NCI-H1092 treated with DMSO at 0.1 percent for 48 hours (cell line): ENCODE measurements at regions not wholly inside any gene's neighbourhood (a gene's known extent, or its start where the extent isn't known, plus 50 kb on each side); places are given as distances from the start of the nearest gene placed in this dataset.
"Not testable (repeated sequence)": the region's sequence is repeated elsewhere in the genome, so short reads cannot be mapped to it uniquely, and the experiment has no call there.

Experiments
- DNase-seq: peaks from one replicate; lab custom pipeline; 2025; lab: John Stamatoyannopoulos, UW

DNA sequence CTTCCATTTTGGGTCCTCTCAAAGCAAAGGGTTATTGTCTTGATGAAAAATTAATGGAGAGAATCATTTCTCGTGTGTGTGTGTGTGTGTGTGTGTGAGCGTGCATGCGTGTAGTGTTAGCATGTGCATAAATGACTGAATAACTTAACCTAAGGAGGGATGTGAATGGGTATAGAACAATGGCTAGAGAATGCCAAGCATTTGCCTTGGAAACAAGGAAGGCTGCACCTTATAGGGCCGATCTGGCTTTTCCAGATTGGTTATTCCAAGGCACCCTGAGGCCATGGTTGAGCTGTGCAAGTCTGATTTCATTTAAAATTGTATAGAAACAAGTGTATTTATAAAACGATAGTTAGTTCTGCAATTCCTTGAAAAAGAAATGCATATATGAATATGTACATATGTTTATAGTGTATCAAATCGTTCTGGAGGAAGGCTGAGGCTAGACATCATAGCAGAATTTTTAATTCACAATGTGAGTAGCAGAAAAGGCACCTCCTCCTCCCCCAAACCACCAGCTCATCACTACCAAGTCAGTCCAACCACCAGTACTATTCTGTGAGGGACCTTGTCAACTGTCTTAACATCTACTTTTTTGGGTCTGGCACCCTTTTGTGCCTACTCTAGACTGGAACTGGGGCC is 322.7 kb upstream of the ISX start:
- DNase-seq = no peak

DNA sequence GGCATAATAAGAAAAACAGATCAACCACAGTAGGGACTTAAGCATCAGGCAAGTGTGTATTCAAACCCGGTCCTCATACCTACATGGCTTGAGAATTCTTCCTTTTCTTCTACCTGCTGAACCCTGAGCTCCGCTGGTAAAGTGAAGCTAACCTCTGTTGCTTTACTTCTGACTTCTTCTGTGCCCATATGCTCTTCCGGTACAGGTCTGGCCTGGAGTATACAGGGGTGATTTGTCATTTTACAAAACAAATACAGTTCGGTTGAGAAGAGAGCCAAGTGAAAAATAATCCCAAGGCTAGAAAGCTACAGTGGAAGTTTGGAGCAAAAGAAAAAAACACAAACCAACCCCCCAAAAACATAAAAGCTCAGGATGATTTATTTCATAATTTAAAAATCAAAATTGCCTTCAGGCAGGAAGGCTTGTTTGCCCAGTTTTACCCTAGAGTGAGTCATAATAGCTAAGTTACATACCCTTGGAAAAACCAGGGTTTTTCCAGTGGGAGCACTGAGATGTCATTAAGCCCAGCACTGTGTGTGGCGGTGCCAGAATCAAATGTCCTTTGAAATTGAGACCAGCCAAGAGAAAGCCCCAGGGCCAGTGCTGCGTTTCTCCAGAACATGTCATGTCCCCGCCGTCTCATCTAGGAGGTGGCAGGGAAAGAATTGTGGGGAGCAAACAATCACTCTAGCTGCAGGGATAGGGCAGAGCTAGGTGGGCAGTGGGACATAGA is 305.5 kb upstream of the ISX start:
- DNase-seq = no peak

- no peak for DNase-seq
These were observed 304.8 kb upstream of the ISX start for GRCh38 chr22:34761111-34761510.

- DNase-seq = no peak
These were observed 302.5 kb upstream of the ISX start for GRCh38 chr22:34763496-34763895.

DNA sequence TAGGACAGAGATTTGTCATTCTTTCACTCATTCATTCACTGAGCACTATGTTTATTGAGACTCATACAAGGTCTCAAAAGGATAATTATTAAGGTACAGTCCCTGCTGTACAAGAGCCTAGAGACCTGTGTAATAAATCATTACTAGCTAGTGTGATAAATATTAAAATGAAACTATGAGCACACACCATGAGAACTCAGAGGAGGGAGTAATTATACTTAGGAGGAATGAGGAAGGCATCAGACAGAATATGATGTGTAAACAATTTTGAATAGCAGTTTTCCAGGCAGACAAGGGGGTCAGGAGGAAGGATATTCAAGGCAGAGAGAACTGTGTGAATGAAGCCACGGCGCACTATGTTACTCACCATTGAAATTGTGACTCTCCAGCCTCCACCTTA is 300.8 kb upstream of the ISX start:
- no peak for DNase-seq

DNA sequence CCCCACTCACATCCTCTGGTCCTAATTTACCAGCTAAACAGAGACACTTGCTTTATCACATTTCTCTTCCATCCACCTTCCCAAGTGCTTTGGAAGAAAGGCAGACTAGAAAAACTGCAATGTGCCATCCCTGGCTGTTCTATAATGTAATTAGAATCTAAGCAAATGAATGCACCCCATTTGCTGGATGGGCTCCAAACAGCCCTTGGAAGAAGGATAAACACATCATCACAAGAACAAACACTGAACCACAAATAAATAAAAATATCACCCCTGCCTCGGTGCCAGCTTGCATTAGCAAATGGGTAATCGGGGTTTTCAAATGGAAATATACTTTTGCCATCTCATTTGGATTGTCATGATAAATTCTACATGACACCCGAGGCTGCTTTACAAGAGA is 296.6 kb upstream of the ISX start:
- no peak for DNase-seq

GRCh38 chr22:34776817-34777216 is 289.1 kb upstream of the ISX start:
- DNase-seq = no peak

GRCh38 chr22:34781681-34782080 is 284.3 kb upstream of the ISX start:
- DNase-seq = no peak

DNA sequence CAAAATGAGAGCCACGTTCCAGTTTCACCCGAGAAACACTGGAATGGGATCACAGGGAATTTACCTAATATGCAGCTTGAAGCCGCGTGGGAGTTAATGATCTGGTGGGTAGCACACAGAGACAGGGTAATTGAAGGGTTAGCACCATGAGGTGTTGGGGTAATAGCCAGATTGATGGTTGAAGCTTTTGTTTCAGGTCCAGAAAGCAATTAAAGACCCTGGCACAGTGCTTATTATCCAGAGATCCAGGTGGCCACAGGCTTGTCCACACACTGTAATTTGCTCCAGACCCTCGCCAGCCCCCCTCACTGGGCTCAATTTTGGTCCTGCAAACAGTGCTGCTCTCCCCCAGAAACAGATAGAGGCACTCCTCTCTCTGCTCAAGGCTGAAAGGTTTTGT is 282.5 kb upstream of the ISX start:
- DNase-seq = no peak

- no peak for DNase-seq
These were observed 281.9 kb upstream of the ISX start for GRCh38 chr22:34784056-34784455.

- no peak for DNase-seq
These were observed 268.1 kb upstream of the ISX start for GRCh38 chr22:34797826-34798225.

DNA sequence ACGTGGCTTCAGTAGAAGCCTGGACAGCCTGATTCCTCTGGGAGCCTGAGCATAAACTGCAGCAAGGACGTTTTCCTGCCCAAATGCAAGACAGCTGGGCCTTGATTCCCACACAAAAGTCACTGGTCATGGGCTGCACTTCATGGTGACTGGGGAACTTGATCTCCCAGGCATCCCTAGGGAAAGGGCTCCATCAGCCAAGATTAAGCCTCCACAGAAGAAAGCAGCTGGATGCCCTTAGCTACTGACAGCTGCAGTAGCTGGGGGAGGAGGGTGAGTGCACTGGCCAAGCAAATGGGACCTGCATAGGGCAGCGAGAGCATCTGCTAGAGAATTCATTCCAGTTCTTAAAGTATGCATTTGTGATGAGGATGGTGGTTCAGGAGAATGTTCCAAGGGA is 267.4 kb upstream of the ISX start:
- no peak for DNase-seq

- DNase-seq = peak; percentile 11
These were observed 265.5 kb upstream of the ISX start for GRCh38 chr22:34800260-34800980.

DNA sequence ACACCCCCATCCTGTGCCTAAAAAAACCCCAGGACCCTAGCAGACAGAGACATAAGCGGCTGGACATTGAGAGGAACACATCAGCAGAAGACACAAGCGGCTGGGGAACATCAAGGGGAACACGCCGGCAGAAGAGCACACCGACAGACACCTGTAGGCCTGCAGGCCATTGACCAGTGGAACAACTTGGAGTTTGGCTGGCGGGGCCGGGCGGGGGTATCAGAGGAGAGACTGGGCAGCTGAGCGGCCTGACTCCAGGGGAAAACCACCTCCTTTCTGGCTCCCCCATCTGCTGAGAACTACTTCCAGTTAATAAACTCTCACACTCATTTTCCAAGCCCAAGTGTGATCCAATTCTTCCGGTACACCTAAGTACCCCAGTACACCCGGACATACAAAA is 264.7 kb upstream of the ISX start:
- no peak for DNase-seq

DNA sequence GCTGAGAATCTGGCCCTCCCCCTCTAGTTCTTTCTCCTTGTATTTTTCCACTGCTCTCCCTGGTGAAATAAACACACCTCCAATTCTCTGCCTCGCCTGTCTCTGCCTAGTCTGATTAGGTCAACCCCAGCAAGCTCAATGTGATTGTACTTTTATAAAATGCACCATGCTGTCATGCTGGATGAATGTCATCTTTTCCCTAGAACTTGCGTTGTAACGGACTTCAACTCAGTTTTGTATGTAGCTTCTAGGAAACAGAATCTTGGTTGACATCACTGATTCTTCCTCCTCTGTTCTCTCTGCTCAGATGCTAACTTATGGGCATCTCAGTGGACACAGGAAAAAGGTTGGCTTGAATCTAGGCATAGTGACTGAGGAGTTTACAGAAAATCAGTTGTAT is 261.9 kb upstream of the ISX start:
- DNase-seq = no peak

GRCh38 chr22:34804604-34805003 is 261.4 kb upstream of the ISX start:
- DNase-seq = no peak

DNA sequence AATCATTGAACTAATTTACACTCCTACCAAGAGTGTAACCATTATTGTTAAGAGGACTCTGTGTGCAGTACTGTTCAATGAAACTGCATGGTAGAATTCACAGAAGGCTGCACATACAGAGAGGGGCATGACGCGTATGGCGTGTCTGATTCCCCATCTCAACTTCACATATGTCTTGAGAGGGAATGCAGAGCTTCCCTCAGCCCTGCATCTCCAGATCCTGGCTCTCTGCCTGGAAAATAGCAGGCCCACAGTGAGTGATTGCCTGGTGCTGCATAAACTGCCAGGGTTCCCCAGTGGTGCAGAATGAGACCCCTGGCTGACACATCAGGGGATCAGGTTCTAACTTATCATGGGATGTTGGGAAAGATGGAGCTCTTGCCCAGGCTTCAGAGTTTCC is 260.2 kb upstream of the ISX start:
- no peak for DNase-seq

- DNase-seq = no peak
These were observed 257.3 kb upstream of the ISX start for GRCh38 chr22:34808618-34809017.

GRCh38 chr22:34812631-34813030 is 253.3 kb upstream of the ISX start:
- no peak for DNase-seq

DNA sequence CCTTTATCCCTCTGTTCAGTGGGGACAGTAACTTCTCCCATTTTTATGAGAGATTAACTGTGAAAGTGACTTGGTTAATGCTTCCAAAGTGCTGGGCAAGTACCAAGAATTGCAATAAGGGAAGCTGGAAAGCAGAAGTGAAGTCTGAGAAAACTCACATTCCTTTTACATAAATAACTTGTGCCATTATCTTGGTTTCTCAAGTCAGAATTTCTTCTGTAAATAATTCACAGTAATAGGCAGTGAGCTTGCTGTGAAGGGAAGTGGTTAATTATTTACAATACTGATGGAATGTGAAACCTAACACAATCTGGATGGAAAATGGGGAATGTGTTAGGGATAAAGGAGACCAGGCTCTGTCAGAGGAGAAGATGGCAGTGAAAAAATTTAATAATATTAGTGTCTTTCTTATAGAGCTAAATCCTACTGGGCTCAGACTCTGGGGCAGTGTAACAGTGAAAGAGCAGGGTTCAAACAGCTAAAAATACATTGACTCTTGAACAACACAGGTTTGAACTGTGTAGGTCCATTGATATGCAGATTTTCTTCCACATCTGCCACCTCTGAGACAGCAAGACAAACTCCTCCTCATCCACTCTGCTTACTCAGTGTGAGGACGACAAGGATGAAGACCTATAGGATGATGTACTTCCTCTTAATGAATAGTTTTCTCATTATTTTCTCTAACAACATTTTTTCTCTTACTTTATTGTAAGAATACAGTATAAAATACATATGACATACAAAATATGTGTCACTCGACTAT is 251.5 kb upstream of the ISX start:
- no peak for DNase-seq

DNA sequence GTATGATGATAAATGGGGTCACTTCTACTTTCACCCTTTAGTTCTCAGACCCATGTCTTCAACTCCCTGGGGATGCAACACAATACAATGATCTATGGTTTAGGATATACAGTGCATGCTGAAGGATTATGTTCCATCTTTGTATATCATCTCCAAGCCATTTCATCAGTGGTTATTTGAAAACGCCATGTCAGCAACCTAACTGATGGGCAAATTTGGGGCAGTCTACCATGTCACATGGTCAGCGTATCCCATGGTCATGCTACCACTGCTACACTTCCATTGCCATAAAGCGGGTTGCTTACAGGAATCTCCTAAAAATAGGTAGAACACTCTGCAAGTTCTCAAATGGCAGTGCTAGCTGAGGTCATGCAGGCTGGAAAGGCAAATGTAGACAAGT is 236.5 kb upstream of the ISX start:
- DNase-seq = no peak

- DNase-seq = no peak
These were observed 231.9 kb upstream of the ISX start for GRCh38 chr22:34834059-34834458.

DNA sequence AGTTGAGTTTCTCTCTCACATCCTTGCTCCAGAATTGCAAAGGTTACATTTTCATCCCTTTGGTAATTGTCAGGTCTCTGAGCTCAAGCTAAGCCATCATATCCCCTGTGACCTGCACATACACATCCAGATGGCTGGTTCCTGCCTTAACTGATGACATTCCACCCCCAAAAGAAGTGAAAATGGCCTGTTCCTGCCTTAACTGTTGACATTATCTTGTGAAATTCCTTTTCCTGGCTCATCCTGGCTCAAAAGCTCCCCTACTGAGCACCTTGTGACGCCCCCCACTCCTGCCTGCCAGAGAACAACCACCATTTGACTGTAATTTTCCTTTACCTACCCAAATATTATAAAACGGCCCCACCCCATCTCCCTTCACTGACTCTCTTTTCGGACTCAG is 231.4 kb upstream of the ISX start:
- not testable (repeated sequence) for DNase-seq
